Vagina (tissue), 2 donors: ENCODE measurements at regions not wholly inside any gene's neighbourhood (a gene's known extent, or its start where the extent isn't known, plus 50 kb on each side); places are given as distances from the start of the nearest gene placed in this dataset.

Experiments used
- POLR2A ChIP-seq, 2 donors: fragments of 450-650 bp; IDR thresholded peaks; one replicate each; pipeline ENCODE4 v1.6.1; 2017; ENCODE audit warnings: antibody characterized with exemption in 2 of 2, mild to moderate bottlenecking in 2 of 2, moderate library complexity in 2 of 2
- POLR2AphosphoS5 ChIP-seq, 2 donors: sonication (generic); formaldehyde crosslinking; IDR thresholded peaks; one replicate each; pipeline ENCODE4 v1.9.0; 2017; ENCODE audit warnings: antibody characterized with exemption in 2 of 2, mild to moderate bottlenecking in 2 of 2, low read depth in 1 of 2; ENCODE audit not compliant: insufficient read depth in 1 of 2
- TF ChIP-seq, protein P1 (sequence below), 3 experiments: fragments of 450-650 bp in 2 of 3; fragments of 200-600 bp in 1 of 3; sonication (generic) in 1 of 3; IDR thresholded peaks; one replicate each; pipeline ENCODE4 v1.5.1; 2017 to 2019; ENCODE audit warnings: antibody characterized with exemption in 3 of 3, mild to moderate bottlenecking in 2 of 3, moderate library complexity in 2 of 3

DNA sequence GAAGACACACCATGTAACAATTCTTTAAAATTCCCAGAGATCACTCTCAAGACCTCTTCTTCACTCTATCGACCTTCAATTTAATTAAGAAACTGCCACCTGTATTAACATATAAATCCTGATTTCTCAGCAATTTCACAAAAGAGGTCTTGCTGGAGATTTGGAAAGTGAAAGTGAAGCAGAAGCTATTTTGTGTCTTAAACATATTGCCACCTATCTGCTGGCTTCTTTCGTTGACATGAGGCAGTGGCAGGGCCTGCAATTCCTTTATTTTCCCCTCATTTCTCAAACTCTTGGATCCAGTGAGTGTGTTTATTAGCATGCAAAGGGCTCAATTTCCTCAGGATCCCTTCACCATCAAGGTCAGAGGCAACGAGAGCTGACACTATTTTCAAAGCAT is 780.2 kb upstream of the SLITRK1 start:
- TF ChIP-seq, protein P1, sequence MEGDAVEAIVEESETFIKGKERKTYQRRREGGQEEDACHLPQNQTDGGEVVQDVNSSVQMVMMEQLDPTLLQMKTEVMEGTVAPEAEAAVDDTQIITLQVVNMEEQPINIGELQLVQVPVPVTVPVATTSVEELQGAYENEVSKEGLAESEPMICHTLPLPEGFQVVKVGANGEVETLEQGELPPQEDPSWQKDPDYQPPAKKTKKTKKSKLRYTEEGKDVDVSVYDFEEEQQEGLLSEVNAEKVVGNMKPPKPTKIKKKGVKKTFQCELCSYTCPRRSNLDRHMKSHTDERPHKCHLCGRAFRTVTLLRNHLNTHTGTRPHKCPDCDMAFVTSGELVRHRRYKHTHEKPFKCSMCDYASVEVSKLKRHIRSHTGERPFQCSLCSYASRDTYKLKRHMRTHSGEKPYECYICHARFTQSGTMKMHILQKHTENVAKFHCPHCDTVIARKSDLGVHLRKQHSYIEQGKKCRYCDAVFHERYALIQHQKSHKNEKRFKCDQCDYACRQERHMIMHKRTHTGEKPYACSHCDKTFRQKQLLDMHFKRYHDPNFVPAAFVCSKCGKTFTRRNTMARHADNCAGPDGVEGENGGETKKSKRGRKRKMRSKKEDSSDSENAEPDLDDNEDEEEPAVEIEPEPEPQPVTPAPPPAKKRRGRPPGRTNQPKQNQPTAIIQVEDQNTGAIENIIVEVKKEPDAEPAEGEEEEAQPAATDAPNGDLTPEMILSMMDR (IDR thresholded peaks at IDR 0.05), result no peak
- TF ChIP-seq POLR2A (IDR thresholded peaks at IDR 0.05) (no peak), POLR2AphosphoS5 (IDR thresholded peaks at IDR 0.05; ENCODE audit: insufficient read depth in 1 of 2, low read depth in 1 of 2) (no peak)
